HFF-Myc (cell line): ENCODE measurements at regions not wholly inside any gene's neighbourhood (a gene's known extent, or its start where the extent isn't known, plus 50 kb on each side); places are given as distances from the start of the nearest gene placed in this dataset.

Experiments used
- DNase-seq: peaks from one replicate; pipeline ENCODE4 v3.0.0-alpha.2; 2011; ENCODE audit warnings: low read depth; ENCODE audit errors: extremely low read depth
- H3K4me3 ChIP-seq: replicated peaks from 2 replicates; pipeline ENCODE4 v1.5.1; 2011; ENCODE audit warnings: low read depth, mild to moderate bottlenecking, control low read depth, low read length
- CTCF ChIP-seq: IDR thresholded peaks from 2 replicates; pipeline ENCODE4 v1.5.1; 2012; ENCODE audit warnings: mild to moderate bottlenecking, low read depth, low read length, control low read depth; ENCODE audit errors: missing control alignments

DNA sequence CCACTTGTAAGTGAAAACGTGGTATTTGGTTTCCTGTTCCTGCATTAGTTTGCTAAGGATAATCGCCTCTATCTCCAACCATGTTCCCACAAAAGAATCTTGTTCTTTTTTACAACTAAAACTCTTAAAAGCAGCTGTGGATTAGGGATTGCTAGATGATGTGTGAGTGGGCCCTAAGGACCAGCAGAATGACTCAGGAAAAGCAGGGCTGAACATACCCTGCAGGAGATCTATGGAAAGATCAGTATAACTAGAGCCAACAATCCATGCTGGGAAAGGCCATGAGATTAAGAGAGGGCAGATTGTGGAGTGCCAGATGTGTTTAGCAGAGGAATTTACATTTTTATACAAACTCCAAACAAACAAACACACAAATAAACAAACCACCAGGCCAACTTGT, 128.4 kb upstream of the TMEM164 start:
- no peak overlapping the region for H3K4me3 ChIP-seq
- DNase-seq: no peak
- no peak for TF ChIP-seq CTCF

- no peak for DNase-seq
- H3K4me3 ChIP-seq: no peak overlapping the region
- TF ChIP-seq CTCF: no peak
These were observed 127.1 kb upstream of the TMEM164 start for GRCh38 chrX:109875831-109876230.

- no peak for TF ChIP-seq CTCF
- no peak for DNase-seq
- H3K4me3 ChIP-seq: no peak overlapping the region
These were observed 124.7 kb upstream of the TMEM164 start for GRCh38 chrX:109878236-109878635.

DNA sequence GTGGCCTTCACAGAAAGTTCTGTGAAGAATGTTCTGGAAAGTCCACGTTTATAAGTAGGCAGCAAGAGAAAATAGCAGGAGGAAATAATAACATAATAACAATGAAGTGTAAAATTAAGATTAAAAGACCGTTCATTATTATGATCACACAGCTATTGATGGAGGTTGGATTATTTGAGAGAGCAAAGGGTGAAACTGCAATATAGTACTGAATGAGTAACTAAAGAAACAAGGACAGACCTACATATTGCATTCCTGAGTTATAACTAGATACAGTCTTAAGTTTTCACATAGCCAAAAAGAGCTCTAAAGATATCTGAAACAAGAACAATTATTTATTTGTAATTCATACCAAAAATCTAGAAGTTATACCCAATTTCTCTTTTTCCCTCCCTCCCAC, 122.9 kb upstream of the TMEM164 start:
- no peak overlapping the region for H3K4me3 ChIP-seq
- TF ChIP-seq CTCF: no peak
- DNase-seq: no peak

- H3K4me3 ChIP-seq: no peak overlapping the region
- no peak for TF ChIP-seq CTCF
- no peak for DNase-seq
These were observed 122.3 kb upstream of the TMEM164 start for GRCh38 chrX:109880629-109881028.

- no peak for DNase-seq
- no peak overlapping the region for H3K4me3 ChIP-seq
- TF ChIP-seq CTCF: peak; percentile 68
These were observed 116.7 kb upstream of the TMEM164 start for GRCh38 chrX:109886122-109886761.
